ENCODE measurements at regions not wholly inside any gene's neighbourhood (a gene's known extent, or its start where the extent isn't known, plus 50 kb on each side); places are given as distances from the start of the nearest gene placed in this dataset.
A peak's percentile ranks its signal among the peaks of the same experiment; 100 is the strongest.

DNA sequence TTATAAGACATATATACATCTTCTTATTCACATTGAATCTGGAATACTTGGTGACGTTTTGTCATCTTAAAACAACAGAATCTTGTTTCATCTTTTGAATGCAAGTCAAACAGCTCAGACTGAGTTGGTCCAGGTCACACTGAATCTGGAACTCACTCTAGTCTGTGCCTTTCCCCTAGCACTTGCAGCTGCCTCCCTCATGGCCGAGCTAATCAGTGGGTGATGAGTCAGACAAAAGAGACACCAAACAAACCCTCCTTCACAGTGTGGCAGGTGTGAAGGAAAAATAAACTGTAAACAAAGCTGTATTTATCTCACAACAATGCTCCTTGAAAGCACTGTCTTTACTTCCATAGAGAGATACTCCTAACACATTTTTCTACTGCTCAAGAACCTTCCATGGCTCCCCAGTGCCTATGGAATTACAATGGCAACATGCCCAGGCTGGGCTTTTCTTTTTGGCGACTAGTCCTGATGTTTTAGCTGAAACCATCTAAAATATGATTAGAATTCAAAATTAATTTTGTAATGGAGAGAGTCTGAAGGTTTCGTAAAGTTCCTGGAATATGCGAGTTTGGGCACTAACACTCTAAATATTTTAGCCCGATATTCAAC is 140.0 kb downstream of the ZNF365 start:
- Mint-ChIP-seq H3K27me3 (peaks cover 6% of the 10 kb centered on the region), H3K4me3 (no peak overlapping the region), H3K27ac (no peak overlapping the region), H3K36me3 (peaks cover 1% of the 10 kb centered on the region), H3K4me1 (no peaks in the 10 kb centered on the region), H3K9me3 (no peaks in the 10 kb centered on the region)

DNA sequence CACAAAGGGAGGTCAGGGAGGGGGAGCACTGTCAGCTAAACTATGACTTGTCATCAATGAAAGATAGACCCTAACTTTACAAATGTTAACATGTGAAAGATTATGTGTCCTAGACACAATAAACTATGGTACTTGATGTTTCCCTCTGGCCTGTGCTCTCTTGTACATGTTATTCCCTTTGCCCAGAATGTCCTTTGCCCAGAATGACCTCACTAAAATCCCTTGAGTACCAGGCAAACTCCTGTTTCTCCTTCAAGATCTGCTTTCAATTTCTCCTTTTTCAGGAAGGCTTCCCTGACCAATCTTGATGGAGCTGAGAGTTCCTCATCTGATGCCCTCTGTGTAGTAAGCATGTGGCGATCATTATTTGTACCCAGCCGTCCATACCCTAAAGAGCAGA is 143.1 kb downstream of the ZNF365 start:
- Mint-ChIP-seq H3K4me1 (no peaks in the 10 kb centered on the region), H3K4me3 (no peak overlapping the region), H3K27me3 (peaks cover 6% of the 10 kb centered on the region), H3K27ac (no peak overlapping the region), H3K9me3 (no peaks in the 10 kb centered on the region), H3K36me3 (peaks cover 1% of the 10 kb centered on the region)

- Mint-ChIP-seq H3K27me3 (no peaks in the 10 kb centered on the region), H3K4me3 (peak overlapping the region; percentile 63), H3K9me3 (peaks cover 6% of the 10 kb centered on the region), H3K4me1 (peaks cover 45% of the 10 kb centered on the region), H3K36me3 (peaks cover 8% of the 10 kb centered on the region), H3K27ac (peak overlapping the region; percentile 52)
These were observed 153.1 kb downstream of the ZNF365 start for GRCh38 chr10:62527019-62527827.

GRCh38 chr10:62528441-62528840 is 154.3 kb downstream of the ZNF365 start:
- H3K36me3 Mint-ChIP-seq: peaks cover 5% of the 10 kb centered on the region
- H3K27me3 Mint-ChIP-seq: no peaks in the 10 kb centered on the region
- H3K9me3 Mint-ChIP-seq: peaks cover 6% of the 10 kb centered on the region
- H3K4me3 Mint-ChIP-seq: peak overlapping the region; percentile 63
- H3K27ac Mint-ChIP-seq: peak overlapping the region; percentile 37
- peaks cover 45% of the 10 kb centered on the region for H3K4me1 Mint-ChIP-seq

DNA sequence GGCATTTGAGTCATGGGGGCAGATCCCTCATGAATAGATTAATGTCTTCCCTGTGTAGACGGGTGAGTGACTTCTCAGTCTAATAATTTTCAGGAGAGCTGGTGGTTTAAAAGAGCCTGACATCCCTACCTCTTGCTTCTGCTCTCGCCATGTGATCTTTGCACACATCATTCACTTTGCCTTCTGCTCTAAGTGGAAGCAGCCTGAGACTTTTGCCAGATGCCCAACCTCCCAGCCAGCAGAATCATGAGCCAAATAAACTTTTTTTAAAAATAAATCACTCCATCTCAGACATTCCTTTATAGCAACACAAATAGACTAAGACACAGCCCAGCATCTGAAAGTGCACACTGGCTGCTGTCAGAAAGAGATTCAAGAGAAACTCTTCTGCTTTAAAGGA is 155.2 kb downstream of the ZNF365 start:
- Mint-ChIP-seq H3K4me1 (peaks cover 45% of the 10 kb centered on the region), H3K27ac (peak overlapping the region; percentile 17), H3K9me3 (peaks cover 6% of the 10 kb centered on the region), H3K36me3 (peaks cover 5% of the 10 kb centered on the region), H3K4me3 (no peak overlapping the region), H3K27me3 (no peaks in the 10 kb centered on the region)

DNA sequence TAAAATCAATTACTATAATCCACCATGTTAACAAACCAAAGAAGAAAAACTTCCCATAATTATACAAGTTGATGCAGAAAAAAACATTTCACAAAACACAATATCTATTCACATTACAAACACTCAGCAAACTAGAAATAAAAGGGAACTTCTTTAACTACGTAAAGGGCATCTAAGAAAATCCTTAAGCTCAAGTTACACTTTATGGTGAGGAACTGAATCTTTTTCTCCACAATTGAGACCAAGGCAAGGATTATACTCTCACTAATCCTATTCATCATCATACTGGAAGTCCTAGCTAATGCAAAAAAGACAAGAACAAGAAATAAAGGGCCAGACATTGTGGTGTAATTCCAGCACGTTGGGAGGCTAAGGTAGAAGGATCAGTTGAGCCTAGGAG is 159.9 kb downstream of the ZNF365 start:
- Mint-ChIP-seq H3K27ac (no peak overlapping the region), H3K9me3 (peaks cover 6% of the 10 kb centered on the region), H3K36me3 (peaks cover 4% of the 10 kb centered on the region), H3K4me3 (no peak overlapping the region), H3K27me3 (no peaks in the 10 kb centered on the region), H3K4me1 (peaks cover 10% of the 10 kb centered on the region)

- no peaks in the 10 kb centered on the region for H3K4me1 Mint-ChIP-seq
- no peak overlapping the region for H3K27ac Mint-ChIP-seq
- H3K36me3 Mint-ChIP-seq: peaks cover 4% of the 10 kb centered on the region
- H3K9me3 Mint-ChIP-seq: peaks cover 6% of the 10 kb centered on the region
- no peaks in the 10 kb centered on the region for H3K27me3 Mint-ChIP-seq
- H3K4me3 Mint-ChIP-seq: no peak overlapping the region
These were observed 164.4 kb downstream of the ZNF365 start for GRCh38 chr10:62538606-62539005.

DNA sequence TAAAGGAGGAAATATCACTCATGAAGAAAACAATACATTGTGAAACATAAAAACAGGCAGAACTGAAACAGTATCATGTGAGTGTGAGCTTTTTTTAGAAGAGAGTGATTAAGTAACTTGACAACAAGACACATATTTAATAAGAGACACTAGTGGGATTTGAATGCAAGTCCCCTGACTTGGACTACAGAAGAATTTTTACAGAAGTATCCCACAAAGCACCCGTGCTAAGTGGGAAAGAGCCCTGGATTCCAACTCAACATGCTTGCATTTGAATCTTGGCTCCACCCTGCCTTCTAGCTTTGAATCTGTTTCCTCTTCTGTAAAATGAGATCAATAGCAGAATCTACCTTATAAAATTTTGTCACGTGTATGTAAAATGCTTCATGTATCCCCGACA is 166.2 kb downstream of the ZNF365 start:
- Mint-ChIP-seq H3K4me1 (no peaks in the 10 kb centered on the region), H3K9me3 (peaks cover under 1% of the 10 kb centered on the region), H3K4me3 (no peak overlapping the region), H3K36me3 (peaks cover 2% of the 10 kb centered on the region), H3K27ac (no peak overlapping the region), H3K27me3 (no peaks in the 10 kb centered on the region)

DNA sequence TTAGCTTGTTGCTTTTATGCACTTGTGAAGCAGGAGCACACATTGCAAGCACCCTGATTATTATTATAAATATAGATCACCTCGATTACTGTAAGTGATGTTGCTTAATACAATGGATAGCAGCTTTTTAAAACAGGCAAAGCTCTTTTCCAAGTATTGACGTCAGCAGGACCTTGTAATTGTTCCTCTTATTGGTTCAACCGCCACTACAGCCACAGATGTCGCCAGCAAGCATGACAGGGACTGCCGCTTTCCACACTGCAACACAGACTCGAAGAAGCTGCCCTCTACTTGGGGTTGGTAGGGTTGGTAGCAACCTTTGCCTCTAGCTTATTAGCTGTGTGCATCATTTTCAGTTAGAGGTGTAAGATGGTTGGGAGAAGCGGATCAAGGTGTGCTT is 167.6 kb downstream of the ZNF365 start:
- no peaks in the 10 kb centered on the region for H3K27me3 Mint-ChIP-seq
- H3K36me3 Mint-ChIP-seq: no peaks in the 10 kb centered on the region
- H3K27ac Mint-ChIP-seq: no peak overlapping the region
- no peaks in the 10 kb centered on the region for H3K9me3 Mint-ChIP-seq
- no peaks in the 10 kb centered on the region for H3K4me1 Mint-ChIP-seq
- H3K4me3 Mint-ChIP-seq: no peak overlapping the region

DNA sequence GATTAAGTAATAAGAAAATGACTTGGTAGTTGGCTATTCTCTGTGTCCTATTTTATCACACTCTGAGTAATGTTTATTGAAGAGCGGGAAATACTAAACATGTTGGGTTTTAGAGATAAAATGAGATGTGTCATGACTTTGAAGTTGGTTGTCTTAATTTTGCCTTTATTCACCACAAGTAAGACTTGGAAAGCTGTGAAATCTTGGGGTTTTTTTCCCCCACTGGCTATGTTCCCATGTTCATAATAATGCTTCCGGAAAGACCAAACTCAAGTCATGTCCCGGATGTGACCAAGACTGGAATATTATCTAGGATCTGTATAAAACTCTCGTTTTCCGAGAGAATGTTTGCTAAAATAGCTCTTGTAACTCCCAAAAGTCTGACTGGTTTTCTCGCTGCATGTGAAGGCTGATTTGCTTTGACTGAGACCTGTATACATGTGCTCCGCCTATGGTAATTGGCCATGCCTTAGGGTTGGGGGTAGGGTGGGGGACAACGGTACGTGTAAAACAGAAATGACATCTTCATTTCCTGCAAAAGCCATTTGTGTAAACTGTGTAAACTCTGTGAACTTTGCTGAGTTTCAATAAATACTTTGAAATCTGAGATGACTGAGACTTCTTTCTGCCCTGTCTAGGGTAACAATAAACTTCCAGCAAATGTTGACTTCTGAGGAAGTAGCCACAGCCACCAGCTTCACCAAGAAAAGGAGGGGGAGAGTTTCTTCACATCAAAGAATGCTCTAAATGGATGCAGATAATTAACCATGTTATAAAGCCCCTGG is 169.6 kb downstream of the ZNF365 start:
- H3K4me3 Mint-ChIP-seq: no peak overlapping the region
- H3K36me3 Mint-ChIP-seq: no peaks in the 10 kb centered on the region
- H3K27ac Mint-ChIP-seq: no peak overlapping the region
- H3K9me3 Mint-ChIP-seq: no peaks in the 10 kb centered on the region
- no peaks in the 10 kb centered on the region for H3K27me3 Mint-ChIP-seq
- no peaks in the 10 kb centered on the region for H3K4me1 Mint-ChIP-seq

- H3K4me3 Mint-ChIP-seq: no peak overlapping the region
- H3K4me1 Mint-ChIP-seq: no peaks in the 10 kb centered on the region
- H3K27me3 Mint-ChIP-seq: no peaks in the 10 kb centered on the region
- no peak overlapping the region for H3K27ac Mint-ChIP-seq
- H3K36me3 Mint-ChIP-seq: no peaks in the 10 kb centered on the region
- H3K9me3 Mint-ChIP-seq: no peaks in the 10 kb centered on the region
These were observed 171.2 kb downstream of the ZNF365 start for GRCh38 chr10:62545160-62546066.

GRCh38 chr10:62548686-62549085 is 174.5 kb downstream of the ZNF365 start:
- H3K36me3 Mint-ChIP-seq: no peaks in the 10 kb centered on the region
- H3K4me3 Mint-ChIP-seq: no peak overlapping the region
- no peak overlapping the region for H3K27ac Mint-ChIP-seq
- H3K9me3 Mint-ChIP-seq: no peaks in the 10 kb centered on the region
- no peaks in the 10 kb centered on the region for H3K27me3 Mint-ChIP-seq
- no peaks in the 10 kb centered on the region for H3K4me1 Mint-ChIP-seq

DNA sequence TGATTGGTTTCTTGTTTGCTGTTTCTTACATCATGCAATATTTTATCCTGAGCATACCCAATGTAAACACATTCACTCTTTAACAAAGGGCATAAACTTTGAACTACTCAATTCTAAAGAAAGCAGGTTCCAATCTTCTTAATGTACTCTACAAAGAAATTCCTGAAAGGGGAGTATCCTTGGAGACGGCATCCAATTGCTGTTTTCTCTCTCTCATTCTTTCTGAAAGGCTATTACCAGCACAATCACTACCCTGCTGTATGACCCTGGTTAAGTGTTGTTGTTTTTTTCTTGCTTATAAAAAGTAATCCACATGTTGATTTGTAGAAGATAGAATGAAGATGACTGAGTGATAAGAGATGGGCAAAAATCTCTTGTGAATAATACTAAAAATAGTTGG is 176.0 kb downstream of the ZNF365 start:
- Mint-ChIP-seq H3K36me3 (no peaks in the 10 kb centered on the region), H3K4me1 (no peaks in the 10 kb centered on the region), H3K9me3 (no peaks in the 10 kb centered on the region), H3K4me3 (no peak overlapping the region), H3K27me3 (no peaks in the 10 kb centered on the region), H3K27ac (no peak overlapping the region)

DNA sequence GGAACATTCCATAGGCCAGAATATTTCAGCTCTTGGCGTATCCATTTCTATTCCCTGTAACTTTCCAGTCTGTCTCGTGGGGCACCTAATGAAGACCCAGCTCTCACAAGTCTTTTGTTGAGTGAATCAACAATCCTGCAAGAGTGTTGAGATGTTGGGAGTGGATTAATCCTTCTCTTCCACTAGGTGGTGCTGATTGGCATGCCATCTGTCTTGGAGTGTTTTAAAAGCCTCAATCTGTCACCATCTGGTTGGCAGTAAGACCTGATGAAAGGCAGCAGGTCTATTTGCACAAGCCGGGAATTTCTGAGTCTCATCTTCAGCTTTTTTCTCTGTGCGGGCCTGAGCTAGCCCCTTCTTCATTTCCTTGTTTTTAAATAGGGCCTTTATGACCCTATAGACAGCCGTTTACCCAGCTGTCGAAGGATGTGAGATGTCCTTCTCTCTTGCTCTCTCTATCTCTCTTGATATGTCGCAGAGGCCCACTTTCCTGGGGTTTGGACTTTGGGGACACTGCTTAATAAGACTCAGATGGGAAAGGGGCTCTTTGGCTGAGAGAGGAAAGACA is 180.5 kb downstream of the ZNF365 start:
- H3K9me3 Mint-ChIP-seq: no peaks in the 10 kb centered on the region
- H3K27ac Mint-ChIP-seq: no peak overlapping the region
- no peak overlapping the region for H3K4me3 Mint-ChIP-seq
- H3K36me3 Mint-ChIP-seq: no peaks in the 10 kb centered on the region
- no peaks in the 10 kb centered on the region for H3K4me1 Mint-ChIP-seq
- no peaks in the 10 kb centered on the region for H3K27me3 Mint-ChIP-seq

All from activated naive CD4-positive, alpha-beta T cell treated with anti-CD3 and anti-CD28 coated beads, Interleukin-2, amount 50 U/mL, for 24 hours (primary cell).